ENCODE measurements at regions not wholly inside any gene's neighbourhood (a gene's known extent, or its start where the extent isn't known, plus 50 kb on each side); places are given as distances from the start of the nearest gene placed in this dataset.
"Not testable (repeated sequence)": the region's sequence is repeated elsewhere in the genome, so short reads cannot be mapped to it uniquely, and the experiment has no call there.

DNA sequence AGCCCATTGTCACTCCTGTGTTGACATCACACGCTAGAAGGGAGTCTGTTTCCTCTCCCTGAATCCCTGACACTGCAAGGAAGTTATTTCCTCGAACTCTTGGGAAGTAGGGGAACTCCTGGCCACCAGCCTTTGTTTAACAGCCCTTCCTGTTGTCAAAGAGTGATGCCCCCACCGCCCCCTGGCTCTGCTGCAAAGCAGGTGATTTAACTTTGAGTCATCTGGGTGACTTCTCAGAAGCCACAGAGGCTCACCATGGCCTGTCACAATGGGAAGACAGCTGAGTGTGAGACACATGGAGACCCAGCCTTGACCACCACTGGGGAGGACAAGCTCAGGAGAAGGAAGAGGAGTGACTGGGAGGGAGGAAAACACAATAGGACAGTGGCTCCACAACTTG lies 182.8 kb downstream of the PSMG1 start:
- H4K20me1 ChIP-seq (ENCODE audit: insufficient read depth, poor library complexity, severe bottlenecking): no peaks in the 10 kb centered on the region
- H3K9me2 ChIP-seq (replicated peaks; ENCODE audit: insufficient read depth): no peaks in the 10 kb centered on the region
- no peaks in the 10 kb centered on the region for H3K79me2 ChIP-seq
- no peak overlapping the region for H3K4me2 ChIP-seq
- H3K4me3 ChIP-seq: no peak overlapping the region
- H3K36me3 ChIP-seq (replicated peaks; ENCODE audit: insufficient read depth, low read depth): no peaks in the 10 kb centered on the region
- no peaks in the 10 kb centered on the region for H3K9me3 ChIP-seq (ENCODE audit: low read depth)
- H3K27me3 ChIP-seq: no peaks in the 10 kb centered on the region
- DNase-seq (ENCODE audit: low spot score): no peak
- TF ChIP-seq EZH2phosphoT487 (IDR thresholded peaks at IDR 0.05; ENCODE audit: low read depth, severe bottlenecking, unreplicated experiment) (no peak), EZH2 (IDR thresholded peaks at IDR 0.05; ENCODE audit: borderline replicate concordance) (no peak)
- TF ChIP-seq, protein P1, sequence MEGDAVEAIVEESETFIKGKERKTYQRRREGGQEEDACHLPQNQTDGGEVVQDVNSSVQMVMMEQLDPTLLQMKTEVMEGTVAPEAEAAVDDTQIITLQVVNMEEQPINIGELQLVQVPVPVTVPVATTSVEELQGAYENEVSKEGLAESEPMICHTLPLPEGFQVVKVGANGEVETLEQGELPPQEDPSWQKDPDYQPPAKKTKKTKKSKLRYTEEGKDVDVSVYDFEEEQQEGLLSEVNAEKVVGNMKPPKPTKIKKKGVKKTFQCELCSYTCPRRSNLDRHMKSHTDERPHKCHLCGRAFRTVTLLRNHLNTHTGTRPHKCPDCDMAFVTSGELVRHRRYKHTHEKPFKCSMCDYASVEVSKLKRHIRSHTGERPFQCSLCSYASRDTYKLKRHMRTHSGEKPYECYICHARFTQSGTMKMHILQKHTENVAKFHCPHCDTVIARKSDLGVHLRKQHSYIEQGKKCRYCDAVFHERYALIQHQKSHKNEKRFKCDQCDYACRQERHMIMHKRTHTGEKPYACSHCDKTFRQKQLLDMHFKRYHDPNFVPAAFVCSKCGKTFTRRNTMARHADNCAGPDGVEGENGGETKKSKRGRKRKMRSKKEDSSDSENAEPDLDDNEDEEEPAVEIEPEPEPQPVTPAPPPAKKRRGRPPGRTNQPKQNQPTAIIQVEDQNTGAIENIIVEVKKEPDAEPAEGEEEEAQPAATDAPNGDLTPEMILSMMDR (IDR thresholded peaks at IDR 0.05; ENCODE audit: poor library complexity): no peak
- H2AFZ ChIP-seq: no peak overlapping the region
- peaks cover 5% of the 10 kb centered on the region for H3K4me1 ChIP-seq (ENCODE audit: insufficient read depth)
- H3K27ac ChIP-seq: no peak overlapping the region
- 95% methylated on average over 3 of the region's 3 CpGs for WGBS (ENCODE audit: low lambda C conversion rate, missing lambda C conversion rate)

DNA sequence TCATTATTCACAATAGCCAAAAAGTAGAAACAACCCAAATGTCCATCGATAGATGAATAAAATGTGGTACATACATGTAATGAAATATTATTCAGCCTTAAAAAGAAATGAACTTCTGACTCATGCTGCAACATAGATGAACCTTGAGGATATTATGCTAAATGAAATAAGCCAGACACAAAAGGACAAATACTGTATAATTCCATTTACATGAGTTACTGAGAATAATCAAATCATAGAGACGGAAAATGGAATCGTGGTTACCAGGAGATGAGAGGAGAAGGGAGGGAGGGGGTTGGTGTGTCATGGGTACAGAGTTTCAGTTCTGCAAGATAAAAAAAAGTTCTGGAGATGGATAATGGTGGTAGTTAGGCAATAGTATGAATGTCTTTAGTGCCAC lies 184.1 kb downstream of the PSMG1 start:
- Histone ChIP-seq H3K9me2 (replicated peaks; ENCODE audit: insufficient read depth) (no peaks in the 10 kb centered on the region), H3K4me1 (ENCODE audit: insufficient read depth) (peaks cover 8% of the 10 kb centered on the region), H3K27me3 (no peaks in the 10 kb centered on the region), H3K4me3 (no peak overlapping the region), H3K4me2 (no peak overlapping the region), H4K20me1 (ENCODE audit: insufficient read depth, poor library complexity, severe bottlenecking) (no peaks in the 10 kb centered on the region), H3K79me2 (no peaks in the 10 kb centered on the region), H3K36me3 (replicated peaks; ENCODE audit: insufficient read depth, low read depth) (no peaks in the 10 kb centered on the region), H3K27ac (no peak overlapping the region), H2AFZ (no peak overlapping the region), H3K9me3 (ENCODE audit: low read depth) (no peaks in the 10 kb centered on the region)
- WGBS (ENCODE audit: low lambda C conversion rate, missing lambda C conversion rate): 93% methylated on average over 3 of the region's 3 CpGs
- TF ChIP-seq EZH2phosphoT487 (IDR thresholded peaks at IDR 0.05; ENCODE audit: low read depth, severe bottlenecking, unreplicated experiment) (no peak), EZH2 (IDR thresholded peaks at IDR 0.05; ENCODE audit: borderline replicate concordance) (no peak)
- TF ChIP-seq, protein P1 (IDR thresholded peaks at IDR 0.05; ENCODE audit: poor library complexity): no peak
- DNase-seq (ENCODE audit: low spot score): no peak

GRCh38 chr21:38998281-38998680 lies 185.0 kb downstream of the PSMG1 start:
- not testable (repeated sequence) for H3K36me3 ChIP-seq (replicated peaks; ENCODE audit: insufficient read depth, low read depth); H3K4me3 ChIP-seq; H2AFZ ChIP-seq; H4K20me1 ChIP-seq (ENCODE audit: insufficient read depth, poor library complexity, severe bottlenecking); H3K4me2 ChIP-seq; H3K9me3 ChIP-seq (ENCODE audit: low read depth); DNase-seq (ENCODE audit: low spot score); H3K9me2 ChIP-seq (replicated peaks; ENCODE audit: insufficient read depth); H3K79me2 ChIP-seq; H3K27me3 ChIP-seq; H3K27ac ChIP-seq
- H3K4me1 ChIP-seq (ENCODE audit: insufficient read depth): peaks cover 16% of the 10 kb centered on the region
- WGBS (ENCODE audit: low lambda C conversion rate, missing lambda C conversion rate): 87% methylated on average over 7 of the region's 7 CpGs

GRCh38 chr21:38997843-38998175 lies 185.4 kb downstream of the PSMG1 start:
- H3K27ac ChIP-seq; H3K27me3 ChIP-seq; H3K4me2 ChIP-seq; H4K20me1 ChIP-seq (ENCODE audit: insufficient read depth, poor library complexity, severe bottlenecking); DNase-seq (ENCODE audit: low spot score); H3K9me2 ChIP-seq (replicated peaks; ENCODE audit: insufficient read depth); H3K79me2 ChIP-seq; H3K4me3 ChIP-seq; H3K9me3 ChIP-seq (ENCODE audit: low read depth); H3K36me3 ChIP-seq (replicated peaks; ENCODE audit: insufficient read depth, low read depth); H2AFZ ChIP-seq: not testable (repeated sequence)
- WGBS (ENCODE audit: low lambda C conversion rate, missing lambda C conversion rate): 96% methylated on average over 3 of the region's 3 CpGs
- peaks cover 21% of the 10 kb centered on the region for H3K4me1 ChIP-seq (ENCODE audit: insufficient read depth)
